HG02678 (cell line): ENCODE measurements at regions not wholly inside any gene's neighbourhood (a gene's known extent, or its start where the extent isn't known, plus 50 kb on each side); places are given as distances from the start of the nearest gene placed in this dataset.

Experiments used
- ATAC-seq: cut with Tn5 transposase; IDR thresholded peaks from one replicate; pipeline ENCODE4 v1.9.1; 2021; ENCODE audit warnings: mild to moderate bottlenecking, moderate library complexity; ENCODE audit not compliant: unreplicated experiment

DNA sequence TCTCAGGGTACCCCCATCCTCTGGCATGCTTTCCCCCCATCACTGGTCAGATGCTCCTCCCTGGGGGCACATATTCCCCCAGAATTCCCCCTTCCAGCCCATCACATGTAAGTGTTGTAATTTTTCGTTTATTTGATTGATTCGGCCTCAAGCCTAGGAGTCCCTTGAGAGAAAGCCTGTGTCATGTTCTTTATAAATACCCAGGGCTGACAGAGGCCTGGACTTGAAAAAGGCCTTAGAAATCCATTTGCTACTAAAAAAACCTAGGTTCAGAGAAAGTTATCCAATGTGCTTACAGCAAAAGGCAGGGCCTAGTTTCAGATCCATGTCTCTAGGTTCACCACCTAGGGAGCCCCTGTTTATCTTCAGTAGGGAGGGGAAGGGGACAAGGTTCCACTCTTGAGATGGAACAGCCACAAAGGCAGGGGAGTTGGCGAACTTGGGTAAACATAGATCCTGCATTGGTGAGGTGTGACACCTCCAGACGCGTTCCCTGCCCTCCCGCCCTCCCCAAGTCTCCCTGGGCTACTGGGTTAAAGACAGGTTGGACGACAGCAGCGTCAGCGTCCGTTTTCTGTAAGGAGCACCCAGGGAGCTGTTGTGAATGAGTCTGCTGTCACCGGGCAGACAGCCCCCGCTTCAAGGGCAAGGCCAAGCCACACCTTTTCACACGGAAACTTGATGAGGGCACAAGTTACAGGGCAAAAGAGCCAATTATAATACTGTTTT lies 147.8 kb downstream of the EN1 start:
- ATAC-seq = no peak

DNA sequence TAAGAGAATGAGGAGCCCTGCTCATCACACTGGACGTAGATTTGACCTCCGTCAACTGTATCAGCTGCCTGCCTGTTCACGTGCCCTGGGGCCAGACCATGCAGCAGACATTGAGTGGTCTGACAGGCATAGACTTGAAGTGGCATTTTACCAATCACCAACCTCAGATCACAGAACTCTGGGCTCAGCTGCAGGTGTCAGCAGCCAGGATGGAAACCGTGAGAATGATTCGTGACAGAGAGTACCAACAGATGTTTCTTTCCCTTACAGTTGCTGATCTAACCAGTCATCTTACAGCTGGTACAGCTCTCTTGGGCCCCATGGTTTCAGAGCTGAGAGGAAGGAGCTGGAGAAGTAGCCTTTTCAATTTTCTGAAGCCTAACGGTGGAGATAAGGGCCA lies 148.9 kb downstream of the EN1 start:
- ATAC-seq = no peak

DNA sequence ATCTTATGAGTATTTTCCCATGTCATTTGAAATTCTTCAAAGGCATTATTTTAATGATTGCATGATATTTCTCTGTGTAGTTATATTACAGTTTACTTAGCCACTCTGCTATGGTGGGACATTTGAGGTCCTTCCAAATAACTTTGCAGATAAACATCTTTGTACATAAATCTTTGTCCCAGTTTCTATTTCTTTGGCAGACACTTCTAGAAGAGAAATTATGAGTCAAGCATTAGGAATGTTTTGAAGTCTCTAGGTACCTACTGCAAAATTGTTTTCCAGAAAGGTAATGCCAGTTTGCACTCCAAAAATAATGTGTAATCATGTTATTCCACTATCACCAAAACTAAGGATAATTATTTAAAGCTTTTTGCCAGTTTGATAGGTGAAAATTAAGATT lies 149.7 kb downstream of the EN1 start:
- ATAC-seq = no peak

DNA sequence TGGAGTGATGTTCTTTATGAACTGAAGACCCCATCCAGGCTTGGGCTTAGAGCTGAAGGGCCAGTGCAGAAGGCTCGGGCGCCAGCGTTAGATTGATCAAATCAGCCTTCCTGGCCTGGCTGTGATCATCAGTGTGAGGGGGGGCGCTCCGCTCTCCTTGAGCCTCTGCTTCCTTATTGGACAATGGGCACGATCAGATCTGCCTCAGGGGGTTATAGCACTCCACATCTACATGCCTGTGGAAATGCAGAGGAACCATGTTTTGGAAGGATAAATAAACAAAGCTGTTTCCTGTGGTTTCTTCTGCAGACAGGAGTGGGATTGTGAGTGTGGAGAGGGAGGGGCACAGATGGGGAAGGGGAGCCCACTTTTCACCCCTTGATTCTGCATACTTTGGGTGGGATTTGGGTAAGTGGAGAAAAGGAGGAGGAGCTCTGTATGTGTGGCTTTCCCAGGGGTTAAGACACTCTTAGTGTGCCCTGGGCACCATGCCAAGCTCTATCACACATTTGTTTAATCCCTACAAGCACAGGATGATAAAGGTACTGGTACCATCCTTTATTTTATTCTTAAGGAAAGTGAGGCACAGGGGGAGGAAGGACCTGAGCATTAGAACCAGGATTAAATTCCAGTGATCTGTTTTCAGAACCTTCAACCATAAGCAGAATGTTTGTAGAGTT lies 150.5 kb downstream of the EN1 start:
- no peak for ATAC-seq

DNA sequence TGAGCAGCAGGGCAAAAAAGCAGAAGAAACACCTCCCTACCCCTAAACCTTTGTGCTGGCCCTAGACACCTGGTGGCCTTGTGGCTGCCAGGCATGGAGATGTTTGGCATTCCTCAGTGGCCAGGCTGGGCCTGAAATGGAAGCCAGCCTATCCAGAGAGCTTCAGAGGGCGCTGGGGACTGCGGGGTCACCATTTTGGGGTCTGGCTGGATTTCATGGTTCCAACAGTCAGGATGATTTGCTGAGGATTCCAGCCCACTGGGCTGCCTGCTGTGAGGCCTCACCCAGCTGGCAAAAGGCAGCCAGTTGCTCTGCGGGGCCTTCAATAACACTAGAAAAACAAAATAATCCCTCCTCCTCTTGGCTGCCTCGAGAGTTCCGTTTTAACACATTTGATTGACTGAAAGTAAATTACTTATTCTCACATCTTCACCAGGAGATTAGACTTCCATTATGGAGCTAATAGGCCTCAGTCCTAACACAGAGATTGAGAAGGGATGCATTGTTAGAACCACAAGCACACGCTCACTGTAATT lies 154.1 kb downstream of the EN1 start:
- no peak for ATAC-seq

DNA sequence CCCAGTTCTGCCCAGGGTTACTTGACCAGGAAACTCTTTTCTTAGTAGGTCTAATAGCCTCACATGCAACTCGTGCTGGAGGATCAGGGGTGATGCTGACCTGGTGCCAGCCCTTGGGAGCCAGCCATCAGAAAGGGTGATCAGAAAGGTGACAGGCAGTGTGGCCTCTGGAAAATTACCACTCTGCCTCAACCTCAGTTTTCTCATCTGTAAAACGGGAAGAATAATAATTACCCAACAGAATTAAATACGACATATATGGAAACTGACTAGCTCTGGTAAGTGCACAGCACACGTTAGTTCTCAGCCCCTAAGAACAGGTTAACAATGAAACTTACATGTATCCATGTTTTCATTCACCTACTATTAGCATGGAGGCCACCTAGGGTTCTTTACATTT lies 157.6 kb downstream of the EN1 start:
- no peak for ATAC-seq

DNA sequence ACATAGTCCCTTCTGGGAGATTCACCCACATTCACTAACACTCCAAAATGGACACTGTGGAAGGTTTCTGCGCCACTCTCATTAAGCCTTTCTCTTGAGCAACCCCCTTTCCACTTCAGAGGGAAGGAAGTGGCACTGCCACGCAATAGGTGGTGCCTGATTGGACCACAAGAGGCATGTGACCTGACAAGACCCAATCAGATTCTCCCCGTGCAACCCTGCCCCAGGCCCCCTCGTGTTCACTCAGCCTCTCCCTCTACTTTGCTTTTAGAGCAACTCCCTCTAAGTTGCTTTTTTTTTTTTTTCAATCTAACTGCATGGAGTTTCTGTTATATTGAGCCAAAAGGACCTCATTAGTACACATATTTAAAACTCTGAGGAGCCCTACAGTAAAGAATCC lies 158.0 kb downstream of the EN1 start:
- no peak for ATAC-seq

GRCh38 chr2:118689033-118689432 lies 158.4 kb downstream of the EN1 start:
- no peak for ATAC-seq

DNA sequence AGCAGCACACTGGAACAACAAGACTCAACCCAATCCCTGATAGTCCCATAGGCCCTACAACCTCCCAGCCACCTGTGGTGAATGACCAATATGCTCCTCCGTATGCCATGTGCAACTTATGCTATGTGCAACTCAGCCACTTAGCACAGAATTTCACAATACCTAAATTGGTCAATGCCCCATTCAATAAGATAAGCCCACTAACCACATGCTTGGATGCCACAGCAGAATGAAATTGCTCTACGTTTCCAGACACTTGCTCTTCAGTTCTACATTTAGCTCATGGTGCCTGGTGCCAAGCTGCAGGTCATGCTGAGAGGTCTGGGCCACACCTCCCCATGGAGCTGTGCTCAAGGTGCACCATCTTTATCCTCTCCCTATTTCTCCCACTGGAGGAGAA lies 159.8 kb downstream of the EN1 start:
- no peak for ATAC-seq

- no peak for ATAC-seq
These were observed 160.3 kb downstream of the EN1 start for GRCh38 chr2:118687192-118687591.

- ATAC-seq = no peak
These were observed 161.1 kb downstream of the EN1 start for GRCh38 chr2:118686346-118686745.

DNA sequence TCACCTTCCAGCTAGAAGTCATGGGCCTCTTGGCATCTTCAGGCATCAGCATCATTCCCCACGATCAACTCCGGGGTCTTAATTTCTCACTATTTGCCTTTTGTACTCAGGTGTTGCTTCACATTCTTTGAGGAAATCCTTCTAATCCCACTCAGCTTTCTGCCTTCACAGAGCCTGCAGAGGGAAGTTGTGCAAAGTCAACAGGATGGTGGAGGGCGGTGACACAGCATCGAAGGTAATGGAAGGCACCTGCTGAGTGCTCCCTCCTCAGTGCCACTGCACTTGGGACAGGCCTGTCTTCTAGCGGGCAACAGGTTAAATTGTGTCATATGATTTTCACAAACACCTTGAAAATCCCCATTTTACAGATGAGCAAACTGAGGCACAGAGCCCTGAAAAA lies 164.0 kb downstream of the EN1 start:
- no peak for ATAC-seq

- ATAC-seq = no peak
These were observed 168.5 kb downstream of the EN1 start for GRCh38 chr2:118678985-118679384.

GRCh38 chr2:118677546-118677945 lies 169.9 kb downstream of the EN1 start:
- ATAC-seq = no peak

DNA sequence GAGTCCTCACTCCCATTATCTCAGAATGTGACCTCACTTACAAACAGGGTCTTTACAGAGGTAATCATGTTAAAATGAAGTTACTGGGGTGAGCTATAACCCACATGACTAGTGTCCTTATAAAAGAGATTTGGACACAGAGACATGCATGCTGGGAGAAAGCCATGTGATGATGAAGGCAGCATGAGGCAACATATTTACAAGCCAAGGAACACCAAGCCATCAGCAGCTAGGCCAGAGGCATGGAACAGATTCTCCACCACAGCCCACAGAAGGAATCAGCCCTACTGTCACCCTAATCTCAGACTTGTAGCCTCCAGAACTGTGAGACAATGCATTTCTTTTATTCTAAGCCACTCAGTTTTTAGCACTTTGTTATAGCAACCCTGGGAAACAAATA lies 171.9 kb downstream of the EN1 start:
- ATAC-seq = no peak

GRCh38 chr2:118672571-118673158 lies 174.8 kb downstream of the EN1 start:
- no peak for ATAC-seq

GRCh38 chr2:118671701-118672454 lies 175.6 kb downstream of the EN1 start:
- ATAC-seq = no peak

DNA sequence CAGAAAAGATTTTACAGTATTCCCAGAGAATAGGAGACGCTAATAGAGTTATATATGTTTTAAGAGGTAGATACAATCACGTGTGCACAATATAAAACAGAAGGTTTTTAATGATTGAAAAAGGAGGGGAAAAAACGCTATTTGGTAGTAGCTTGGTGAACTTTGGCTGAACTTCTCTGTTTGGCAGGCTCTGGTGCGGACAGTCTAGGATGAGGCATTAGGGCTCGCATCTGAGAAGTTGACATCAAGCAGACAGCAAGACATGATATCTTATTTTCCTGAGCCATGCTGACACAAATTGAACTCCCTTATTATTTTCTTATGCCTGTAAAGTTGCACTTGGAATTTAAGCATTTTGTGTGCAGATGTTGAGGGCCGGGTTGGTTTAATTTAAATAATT lies 176.6 kb downstream of the EN1 start:
- ATAC-seq = no peak

DNA sequence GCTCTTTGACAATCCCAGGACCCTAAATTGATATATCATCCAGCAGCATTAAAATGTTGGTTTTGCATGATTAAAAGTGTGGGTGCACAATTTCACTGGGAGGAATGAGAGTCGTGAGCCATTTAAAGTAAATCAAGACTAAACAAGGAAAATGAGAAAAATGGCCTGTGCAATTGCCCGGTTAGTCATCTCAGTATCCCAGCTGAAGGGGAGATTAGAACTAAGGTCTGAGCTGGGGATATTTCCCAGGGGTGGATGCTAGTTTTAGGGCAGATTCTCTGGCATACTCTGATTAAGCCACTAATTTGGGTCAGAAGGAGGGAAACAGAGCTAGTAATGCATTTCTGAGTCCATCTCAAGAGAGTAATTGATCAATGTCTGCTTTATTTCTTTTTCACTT lies 177.2 kb downstream of the EN1 start:
- ATAC-seq = no peak

- no peak for ATAC-seq
These were observed 177.8 kb downstream of the EN1 start for GRCh38 chr2:118669654-118670053.
